Neuronal stem cell (in vitro differentiated cells): ENCODE measurements at regions not wholly inside any gene's neighbourhood (a gene's known extent, or its start where the extent isn't known, plus 50 kb on each side); places are given as distances from the start of the nearest gene placed in this dataset.

Experiments
- DNase-seq: peaks from one replicate; pipeline ENCODE4 v3.0.0-alpha.2; 2013; ENCODE audit warnings: low spot score
- H2AFZ ChIP-seq: one replicate; pipeline ENCODE4 v1.6.1; 2013; ENCODE audit warnings: mild to moderate bottlenecking, low read length, inconsistent platforms
- H2AK5ac ChIP-seq: 2 replicates; pipeline ENCODE4 v1.6.1; 2013; ENCODE audit warnings: low read depth, mild to moderate bottlenecking, inconsistent platforms, low read length, moderate library complexity, mixed read lengths
- H2BK120ac ChIP-seq: 2 replicates; pipeline ENCODE4 v1.6.1; 2013; ENCODE audit warnings: low read depth, mild to moderate bottlenecking, inconsistent platforms, low read length, moderate library complexity, mixed read lengths
- H2BK12ac ChIP-seq: one replicate; pipeline ENCODE4 v1.6.1; 2013; ENCODE audit warnings: low read length, inconsistent platforms
- H2BK15ac ChIP-seq: 2 replicates; pipeline ENCODE4 v1.6.1; 2013; ENCODE audit warnings: mild to moderate bottlenecking, low read length, inconsistent platforms, mixed read lengths
- H2BK5ac ChIP-seq: one replicate; pipeline ENCODE4 v1.6.1; 2013; ENCODE audit warnings: inconsistent platforms, mild to moderate bottlenecking, low read length, moderate library complexity
- H3K14ac ChIP-seq: one replicate; pipeline ENCODE4 v1.6.1; 2013; ENCODE audit warnings: low read length, inconsistent platforms
- H3K18ac ChIP-seq: 2 replicates; pipeline ENCODE4 v1.6.1; 2013; ENCODE audit warnings: low read length, inconsistent platforms
- H3K23ac ChIP-seq: 2 replicates; pipeline ENCODE4 v1.6.1; 2013; ENCODE audit warnings: low read depth, mild to moderate bottlenecking, mixed read lengths, low read length, inconsistent platforms; ENCODE audit not compliant: poor library complexity
- H3K27ac ChIP-seq: replicated peaks from 3 replicates; pipeline ENCODE4 v1.5.1; 2013; ENCODE audit warnings: low read length, inconsistent platforms
- H3K27me3 ChIP-seq, 3 experiments: 2 replicates each; pipeline ENCODE4 v1.6.1; 2013; ENCODE audit warnings: low read length in 3 of 3, mild to moderate bottlenecking in 2 of 3, inconsistent platforms in 1 of 3, low read depth in 1 of 3, mixed read lengths in 1 of 3, moderate library complexity in 1 of 3; ENCODE audit not compliant: control insufficient read depth in 3 of 3, insufficient read depth in 3 of 3
- H3K36me3 ChIP-seq, 2 donors: replicated peaks in 1 of 2; 2 replicates each; pipeline ENCODE4 v1.6.1; 2013; ENCODE audit warnings: low read length in 2 of 2; ENCODE audit not compliant: control insufficient read depth in 2 of 2, insufficient read depth in 2 of 2
- H3K4ac ChIP-seq: 2 replicates; pipeline ENCODE4 v1.6.1; 2013; ENCODE audit warnings: inconsistent platforms, mild to moderate bottlenecking, low read length, moderate library complexity
- H3K4me1 ChIP-seq, 2 donors: 1 replicate in 1 of 2; 2 replicates in 1 of 2; pipeline ENCODE4 v1.6.1; 2013; ENCODE audit warnings: low read length in 2 of 2, low read depth in 1 of 2; ENCODE audit not compliant: control insufficient read depth in 2 of 2, insufficient read depth in 1 of 2
- H3K4me2 ChIP-seq: one replicate; pipeline ENCODE4 v1.6.1; 2013; ENCODE audit warnings: mild to moderate bottlenecking, low read length, inconsistent platforms; ENCODE audit not compliant: insufficient read depth, poor library complexity, severe bottlenecking
- H3K4me3 ChIP-seq, 2 donors: 2 replicates each; pipeline ENCODE4 v1.5.1; 2013; ENCODE audit warnings: low read length in 2 of 2, mild to moderate bottlenecking in 2 of 2, inconsistent platforms in 1 of 2, moderate library complexity in 1 of 2
- H3K79me1 ChIP-seq: one replicate; pipeline ENCODE4 v1.6.1; 2013; ENCODE audit warnings: low read depth, mild to moderate bottlenecking, inconsistent platforms, low read length, moderate library complexity
- H3K9ac ChIP-seq: one replicate; pipeline ENCODE4 v1.6.1; 2013; ENCODE audit warnings: mild to moderate bottlenecking, low read depth, low read length, inconsistent platforms; ENCODE audit not compliant: poor library complexity
- H3K9me3 ChIP-seq, 2 donors: replicated peaks in 1 of 2; 2 replicates each; pipeline versions ENCODE3 to v1.6.1; 2013; ENCODE audit warnings: low read length in 2 of 2, mild to moderate bottlenecking in 2 of 2, inconsistent platforms in 1 of 2, low read depth in 1 of 2, mixed read lengths in 1 of 2, moderate library complexity in 1 of 2; ENCODE audit not compliant: control insufficient read depth in 2 of 2, insufficient read depth in 1 of 2
- H4K8ac ChIP-seq: one replicate; pipeline ENCODE4 v1.6.1; 2013; ENCODE audit warnings: low read depth, mild to moderate bottlenecking, inconsistent platforms, low read length, moderate library complexity
- H4K91ac ChIP-seq: one replicate; pipeline ENCODE4 v1.6.1; 2013; ENCODE audit warnings: low read length, low read depth, mild to moderate bottlenecking, inconsistent platforms; ENCODE audit not compliant: poor library complexity
- WGBS, 2 donors: extraction: QIAGEN DNeasy Blood & Tissue Kit; methylation state at CpG; one replicate each; pipeline ENCODE4 v1.1.7; 2013; ENCODE audit warnings: missing lambda C conversion rate in 2 of 2, mixed read lengths in 1 of 2; ENCODE audit not compliant: insufficient read length in 2 of 2, insufficient replicate concordance in 1 of 2; ENCODE audit errors: extremely low coverage in 2 of 2; 5-methylcytosine and 5-hydroxymethylcytosine counted together

- Histone ChIP-seq H2BK5ac (no peak overlapping the region), H3K4me3 (no peak overlapping the region), H4K91ac (no peak overlapping the region), H3K4me1 (peaks cover 0 to 2% of the 10 kb centered on the region in 2 donors), H3K14ac (no peak overlapping the region), H3K27me3 (no peaks in the 10 kb centered on the region), H2BK120ac (no peak overlapping the region), H3K79me1 (no peaks in the 10 kb centered on the region), H3K36me3 (no peaks in the 10 kb centered on the region), H3K4ac (no peak overlapping the region), H2BK15ac (no peak overlapping the region), H3K18ac (no peak overlapping the region), H2AK5ac (no peak overlapping the region), H3K9me3 (peaks cover 0 to 2% of the 10 kb centered on the region in 2 donors), H4K8ac (no peak overlapping the region), H3K4me2 (no peak overlapping the region), H2BK12ac (no peak overlapping the region), H2AFZ (no peak overlapping the region), H3K27ac (no peak overlapping the region), H3K23ac (no peak overlapping the region), H3K9ac (no peak overlapping the region)
- no peak for DNase-seq
- WGBS, 2 donors, result no CpG with 5 or more reads among the region's 1 CpG
These were observed 801.9 kb upstream of the CITED2 start for GRCh38 chr6:140176306-140176705.

GRCh38 chr6:140175486-140175885 is 801.0 kb upstream of the CITED2 start:
- no peak for DNase-seq
- Histone ChIP-seq H3K9me3 (peaks cover 0 to 2% of the 10 kb centered on the region in 2 donors), H3K4me1 (peaks cover 0 to 2% of the 10 kb centered on the region in 2 donors), H3K23ac (no peak overlapping the region), H3K4me3 (no peak overlapping the region), H4K8ac (no peak overlapping the region), H3K36me3 (no peaks in the 10 kb centered on the region), H3K27ac (no peak overlapping the region), H2BK15ac (no peak overlapping the region), H3K9ac (no peak overlapping the region), H2BK5ac (no peak overlapping the region), H2AFZ (no peak overlapping the region), H3K18ac (no peak overlapping the region), H3K14ac (no peak overlapping the region), H2BK12ac (no peak overlapping the region), H3K4me2 (no peak overlapping the region), H3K4ac (no peak overlapping the region), H3K27me3 (no peaks in the 10 kb centered on the region), H2BK120ac (no peak overlapping the region), H2AK5ac (no peak overlapping the region), H4K91ac (no peak overlapping the region), H3K79me1 (no peaks in the 10 kb centered on the region)
- no CpG with 5 or more reads among the region's 1 CpG for WGBS, 2 donors

GRCh38 chr6:140174524-140174923 is 800.1 kb upstream of the CITED2 start:
- no peak overlapping the region for H2BK15ac ChIP-seq
- no peak overlapping the region for H3K4ac ChIP-seq
- no peak overlapping the region for H2BK5ac ChIP-seq
- H3K9ac ChIP-seq, result no peak overlapping the region
- WGBS, 2 donors, result no CpG with 5 or more reads among the region's 2 CpGs
- H3K18ac ChIP-seq, result no peak overlapping the region
- H4K91ac ChIP-seq, result no peak overlapping the region
- no peak overlapping the region for H2AFZ ChIP-seq
- no peak overlapping the region for H3K27ac ChIP-seq
- H3K4me2 ChIP-seq, result no peak overlapping the region
- no peaks in the 10 kb centered on the region for H3K27me3 ChIP-seq
- H2AK5ac ChIP-seq, result no peak overlapping the region
- H3K4me3 ChIP-seq, result no peak overlapping the region
- DNase-seq, result no peak
- H2BK120ac ChIP-seq, result no peak overlapping the region
- H3K36me3 ChIP-seq, result no peaks in the 10 kb centered on the region
- H4K8ac ChIP-seq, result no peak overlapping the region
- no peaks in the 10 kb centered on the region for H3K79me1 ChIP-seq
- H3K9me3 ChIP-seq, result peaks cover 0 to 2% of the 10 kb centered on the region in 2 donors
- no peaks in the 10 kb centered on the region for H3K4me1 ChIP-seq
- no peak overlapping the region for H3K23ac ChIP-seq
- no peak overlapping the region for H2BK12ac ChIP-seq
- H3K14ac ChIP-seq, result no peak overlapping the region

GRCh38 chr6:140168365-140168764 is 793.9 kb upstream of the CITED2 start:
- Histone ChIP-seq H4K91ac (no peak overlapping the region), H2BK5ac (no peak overlapping the region), H3K4ac (no peak overlapping the region), H3K9ac (no peak overlapping the region), H3K27ac (no peak overlapping the region), H3K4me1 (no peaks in the 10 kb centered on the region), H2AK5ac (no peak overlapping the region), H2BK120ac (no peak overlapping the region), H3K18ac (no peak overlapping the region), H3K14ac (no peak overlapping the region), H2BK12ac (no peak overlapping the region), H3K4me3 (no peak overlapping the region), H3K36me3 (no peaks in the 10 kb centered on the region), H4K8ac (no peak overlapping the region), H3K27me3 (no peaks in the 10 kb centered on the region), H2BK15ac (no peak overlapping the region), H3K23ac (no peak overlapping the region), H3K79me1 (no peaks in the 10 kb centered on the region), H2AFZ (no peak overlapping the region), H3K9me3 (no peaks in the 10 kb centered on the region), H3K4me2 (no peak overlapping the region)
- no peak for DNase-seq
- no CpG with 5 or more reads among the region's 3 CpGs for whole genome bisulfite sequencing, 2 donors
